K562 (cell line): ENCODE measurements at regions not wholly inside any gene's neighbourhood (a gene's known extent, or its start where the extent isn't known, plus 50 kb on each side); places are given as distances from the start of the nearest gene placed in this dataset.

Experiments used
- ATAC-seq: fragments of 200-7000 bp; cut with Tn5 transposase; 3 replicates; pipeline ENCODE4 v1.9.1; 2020; ENCODE audit warnings: moderate library complexity
- BruUV-seq: library from RNA; stranded (reverse); fragments of 400-500 nt; replicated peaks from 2 replicates; lab custom pipeline; 2021; lab: Mats Ljungman, UMichigan
- CTCF ChIA-PET: fragments of 300-600 bp; formaldehyde crosslinking; extraction: SDS; loops from one replicate; lab custom pipeline; 2021; ENCODE audit warnings: low intra/inter-chr PET ratio; lab: Yijun Ruan, JAX
- POLR2A ChIA-PET: fragments of 300-600, 350-650 bp; sonication (Branson Sonifier 250); formaldehyde crosslinking; extraction: SDS; loops from one replicate; lab custom pipeline; 2021; ENCODE audit warnings: antibody characterized with exemption, inconsistent platforms; lab: Yijun Ruan, JAX
- DNase-seq, 4 experiments: peaks; one replicate each; pipeline versions ENCODE4 v3.0.0 to v3.0.0-alpha.2; 2011 to 2018; ENCODE audit warnings: low spot score in 3 of 4, mixed read lengths in 3 of 4; ENCODE audit errors: extremely low read depth in 1 of 4
- FAIRE-seq: peaks from 2 replicates; lab custom pipeline; 2011; peaks lifted over from hg19 to GRCh38; lab: Jason Lieb, UNC
- H2AFZ ChIP-seq: 2 replicates; pipeline ENCODE4 v1.6.0; 2011; ENCODE audit warnings: low read depth, low read length, control low read depth, inconsistent platforms
- H3K27ac ChIP-seq: fragments of 200-600 bp; 3 replicates; pipeline ENCODE4 v1.8.0; 2011; ENCODE audit warnings: low read depth, mild to moderate bottlenecking, control low read depth, inconsistent platforms, low read length, moderate library complexity, mixed read lengths; ENCODE audit errors: extremely low read depth
- H3K27me3 ChIP-seq, 2 experiments: fragments of 300-600 bp in 1 of 2; 2 replicates in 1 of 2; 3 replicates in 1 of 2; pipeline versions ENCODE4 v1.6.0 to v1.8.0; 2011; ENCODE audit warnings: inconsistent platforms in 2 of 2, low read length in 2 of 2, mild to moderate bottlenecking in 1 of 2, mixed read lengths in 1 of 2, moderate library complexity in 1 of 2; ENCODE audit not compliant: control insufficient read depth in 2 of 2, insufficient read depth in 2 of 2
- H3K36me3 ChIP-seq: fragments of 300-600 bp; 3 replicates; pipeline ENCODE4 v1.8.0; 2011; ENCODE audit warnings: mild to moderate bottlenecking, low read length, inconsistent platforms; ENCODE audit not compliant: control insufficient read depth, insufficient read depth
- H3K4me1 ChIP-seq, 2 experiments: fragments of 200-600 bp in 1 of 2; replicated peaks in 1 of 2; 2 replicates in 1 of 2; 3 replicates in 1 of 2; pipeline versions ENCODE4 v1.5.1 to v1.8.0; 2011; ENCODE audit warnings: inconsistent platforms in 2 of 2, low read length in 2 of 2, mild to moderate bottlenecking in 1 of 2, mixed read lengths in 1 of 2, moderate library complexity in 1 of 2; ENCODE audit not compliant: control insufficient read depth in 2 of 2, insufficient read depth in 2 of 2
- H3K4me2 ChIP-seq: 2 replicates; pipeline ENCODE4 v1.6.1; 2011; ENCODE audit warnings: low read length, control low read depth, inconsistent platforms, mixed read lengths; ENCODE audit not compliant: insufficient read depth
- H3K4me3 ChIP-seq: fragments of 200-600 bp; sonication (generic), shearing (Covaris generic); 2 replicates; pipeline ENCODE4 v1.5.1; 2016; ENCODE audit warnings: control low read depth, inconsistent platforms
- H3K79me2 ChIP-seq: fragments of 200-600 bp; 3 replicates; pipeline ENCODE4 v1.8.0; 2011; ENCODE audit warnings: low read length, inconsistent platforms; ENCODE audit not compliant: control insufficient read depth, insufficient read depth
- H3K9ac ChIP-seq, 2 experiments: 2 replicates each; pipeline versions ENCODE4 v1.6.0 to v1.6.1; 2011; ENCODE audit warnings: low read depth in 2 of 2, low read length in 2 of 2, control low read depth in 1 of 2, inconsistent platforms in 1 of 2, mild to moderate bottlenecking in 1 of 2, mixed read lengths in 1 of 2; ENCODE audit not compliant: insufficient read depth in 1 of 2
- H3K9me1 ChIP-seq: one replicate; pipeline ENCODE4 v1.6.0; 2011; ENCODE audit warnings: inconsistent platforms, mild to moderate bottlenecking, low read length, moderate library complexity; ENCODE audit not compliant: control insufficient read depth, insufficient read depth
- H3K9me3 ChIP-seq: replicated peaks from 2 replicates; pipeline ENCODE4 v1.5.1; 2011; ENCODE audit warnings: low read depth, low read length, inconsistent platforms; ENCODE audit not compliant: control insufficient read depth, insufficient read depth
- H4K20me1 ChIP-seq: replicated peaks from 2 replicates; pipeline ENCODE4 v1.6.1; 2011; ENCODE audit warnings: low read length, inconsistent platforms, mixed read lengths; ENCODE audit not compliant: control insufficient read depth, insufficient read depth
- CHCHD3 ChIP-seq: fragments of 250-450 bp; sonication (Bioruptor Pico); IDR thresholded peaks from 2 replicates; pipeline ENCODE4 v2.1.2; 2022; ENCODE audit warnings: mild to moderate bottlenecking
- DMBX1 ChIP-seq: fragments of 250-450 bp; sonication (Bioruptor Pico); IDR thresholded peaks from 2 replicates; pipeline ENCODE4 v1.8.0; 2022; ENCODE audit warnings: inconsistent platforms, mild to moderate bottlenecking, moderate library complexity, borderline replicate concordance
- JUND ChIP-seq, 2 experiments: IDR thresholded peaks; 2 replicates in 1 of 2; 3 replicates in 1 of 2; pipeline ENCODE4 v1.6.1; 2011; ENCODE audit warnings: borderline replicate concordance in 2 of 2, low read depth in 2 of 2, low read length in 2 of 2, improper control_type of control experiment in 1 of 2, missing biosample characterization in 1 of 2, missing genetic modification characterization in 1 of 2, missing genetic modification reagents in 1 of 2
- MTF1 ChIP-seq: fragments of 250-450 bp; sonication (Bioruptor Pico); IDR thresholded peaks from 2 replicates; pipeline ENCODE4 v1.9.0; 2021; ENCODE audit warnings: moderate library complexity, mild to moderate bottlenecking, inconsistent platforms, borderline replicate concordance
- TCFL5 ChIP-seq: fragments of 250-450 bp; sonication (Bioruptor Pico); conservative IDR thresholded peaks from 2 replicates; pipeline ENCODE4 v1.6.1; 2021; ENCODE audit warnings: mild to moderate bottlenecking, moderate library complexity, matching md5 sums
- U2AF1 ChIP-seq: fragments of 200-400 bp; formaldehyde crosslinking; optimal IDR thresholded peaks from 2 replicates; pipeline ENCODE3; 2017; ENCODE audit warnings: mild to moderate bottlenecking, low read depth, low read length, moderate library complexity
- WHSC1 ChIP-seq: IDR thresholded peaks from one replicate; pipeline ENCODE4 v1.6.1; 2012; ENCODE audit warnings: low read length, control low read depth, inconsistent platforms
- ZNF41 ChIP-seq: fragments of 250-450 bp; sonication (Bioruptor Pico); conservative IDR thresholded peaks from 2 replicates; pipeline ENCODE4 v1.4.0; 2020; ENCODE audit warnings: mild to moderate bottlenecking
- ZNF780A ChIP-seq: fragments of 250-450 bp; sonication (Bioruptor Pico); IDR thresholded peaks from 2 replicates; pipeline ENCODE4 v1.5.0; 2021; ENCODE audit warnings: mild to moderate bottlenecking
- WGBS: fragments of 100-300 bp; shearing (Covaris generic); methylation state at CpG from one replicate; pipeline ENCODE4 v1.1.6; 2016; ENCODE audit warnings: low coverage, mixed read lengths; ENCODE audit not compliant: insufficient coverage; ENCODE audit errors: missing lambda C conversion rate; 5-methylcytosine and 5-hydroxymethylcytosine counted together
- in situ Hi-C: fragments of 300-500 bp; cut with MboI; formaldehyde crosslinking; loops from 4 replicates; pipeline ENCODE4 v1.15.0; 2018; ENCODE audit warnings: inconsistent platforms, mixed read lengths
- intact Hi-C: fragments of 100-400 bp; cut with micrococcal nuclease; formaldehyde crosslinking; loops from 2 replicates; pipeline ENCODE4 v1.14.2; 2022

GRCh38 chr2:78634425-78634824 is 391.1 kb upstream of the REG3G start (continued):
- no peak for TF ChIP-seq MTF1 (CRISPR knock-in tag)
- TF ChIP-seq WHSC1: no peak
- TF ChIP-seq TCFL5: no peak
- TF ChIP-seq ZNF41: no peak
- no peak for TF ChIP-seq CHCHD3 (CRISPR knock-in tag)
- no peak for TF ChIP-seq ZNF780A (CRISPR knock-in tag)

DNA sequence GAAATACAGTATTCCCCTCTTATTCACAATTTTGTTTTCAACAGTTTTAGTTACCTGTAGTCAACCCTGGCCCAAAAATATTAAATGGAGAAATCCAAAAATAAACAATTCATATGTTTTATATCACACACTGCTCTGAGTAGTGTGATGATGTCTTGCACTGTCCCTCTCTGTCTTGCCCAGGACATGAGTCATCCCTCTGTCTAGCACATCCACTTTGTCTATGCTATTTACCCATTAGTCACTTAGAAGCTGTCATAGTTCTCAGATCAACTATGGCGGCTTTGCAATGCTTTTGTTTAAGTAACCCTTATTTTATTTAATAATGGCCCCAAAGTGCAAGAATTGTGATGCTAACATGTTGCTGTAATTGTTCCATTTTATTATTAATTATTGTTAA is 380.6 kb upstream of the REG3G start:
- Histone ChIP-seq H3K27ac (no peak overlapping the region), H3K9ac (no peak overlapping the region), H3K27me3 (no peaks in the 10 kb centered on the region), H3K79me2 (no peaks in the 10 kb centered on the region), H3K9me1 (no peaks in the 10 kb centered on the region), H3K9me3 (no peaks in the 10 kb centered on the region), H3K4me2 (no peak overlapping the region), H3K4me3 (no peak overlapping the region), H2AFZ (no peak overlapping the region), H3K4me1 (no peaks in the 10 kb centered on the region), H4K20me1 (no peaks in the 10 kb centered on the region), H3K36me3 (no peaks in the 10 kb centered on the region)
- intact Hi-C loops: no loop called here
- in situ Hi-C loops: no loop called here
- no TSS peak for BruUV-seq
- WGBS: 0% methylated on average over 1 of the region's 1 CpG
- no peak for ATAC-seq
- ChIA-PET CTCF (no interaction called here), POLR2A (no interaction called here)
- no peak for FAIRE-seq
- DNase-seq: peak in 1 of 4 experiments; percentile 0
- no peak for TF ChIP-seq DMBX1 (CRISPR knock-in tag)
- TF ChIP-seq JUND (IDR thresholded peaks at IDR 0.05; ENCODE audit: borderline replicate concordance, low read depth, low read length): no peak
- 0 out of 3 replicates have a peak, but pooled peaks have one; percentile 22 for TF ChIP-seq JUND (tag; IDR thresholded peaks at IDR 0.05; ENCODE audit: borderline replicate concordance, low read depth, low read length)
- no peak for TF ChIP-seq U2AF1
